ENCODE measurements at regions not wholly inside any gene's neighbourhood (a gene's known extent, or its start where the extent isn't known, plus 50 kb on each side); places are given as distances from the start of the nearest gene placed in this dataset.

- H3K4me3 ChIP-seq (ENCODE audit: low read depth in 2 of 2, low read length in 2 of 2) = no peak overlapping the region
- ChIA-PET CTCF (no interaction called here), POLR2A (no interaction called here)
- H3K9me3 ChIP-seq (ENCODE audit: control insufficient read depth, insufficient read depth, low read depth, low read length) = no peaks in the 10 kb centered on the region
- no peaks in the 10 kb centered on the region for H3K4me1 ChIP-seq (ENCODE audit: control insufficient read depth, insufficient read depth, low read length)
- intact Hi-C loops (cut with micrococcal nuclease; ENCODE audit: unreplicated experiment) = no loop called here
- no TSS peak for BruUV-seq (replicated peaks)
- no peaks in the 10 kb centered on the region for H3K36me3 ChIP-seq (ENCODE audit: control insufficient read depth, insufficient read depth, low read length)
- no peaks in the 10 kb centered on the region for H3K27me3 ChIP-seq (ENCODE audit: control insufficient read depth, insufficient read depth, low read length)
- no peak for DNase-seq (ENCODE audit: low read depth, low spot score)
- TF ChIP-seq POLR2AphosphoS5 (IDR thresholded peaks at IDR 0.05; ENCODE audit: low read depth, low read length) (no peak), REST (IDR thresholded peaks at IDR 0.05; ENCODE audit: insufficient read depth in 1 of 2, low read depth in 2 of 2, low read length in 1 of 2) (no peak), SIN3A (IDR thresholded peaks at IDR 0.05; ENCODE audit: borderline replicate concordance, insufficient read depth, low read depth, low read length) (no peak), TCF7L2 (IDR thresholded peaks at IDR 0.05; ENCODE audit: low read depth, low read length) (no peak), CTCF (IDR thresholded peaks at IDR 0.05) (no peak)
- ATAC-seq = no peak
- H3K27ac ChIP-seq (ENCODE audit: low read length) = no peak overlapping the region
- in situ Hi-C loops (cut with HindIII; ENCODE audit: low pct_unique_long_range_greater_than_20kb, low sequenced_read_pairs) = no loop called here
Observed at GRCh38 chr1:80922906-80923305, 877.8 kb upstream of the ADGRL2 start.

- H3K9me3 ChIP-seq (ENCODE audit: control insufficient read depth, insufficient read depth, low read depth, low read length) = no peaks in the 10 kb centered on the region
- ATAC-seq (no peak), DNase-seq (ENCODE audit: low read depth, low spot score) (no peak)
- in situ Hi-C loops (cut with HindIII; ENCODE audit: low pct_unique_long_range_greater_than_20kb, low sequenced_read_pairs) = no loop called here
- H3K4me1 ChIP-seq (ENCODE audit: control insufficient read depth, insufficient read depth, low read length) = no peaks in the 10 kb centered on the region
- CTCF ChIA-PET = interaction anchor here (0.6 kb wide), 1 partner anchor 13 kb away, joined by 6 read pairs; no protein-coding TSS in a partner anchor
- POLR2A ChIA-PET = no interaction called here
- no peak for TF ChIP-seq CTCF (IDR thresholded peaks at IDR 0.05)
- TF ChIP-seq TCF7L2 (IDR thresholded peaks at IDR 0.05; ENCODE audit: low read depth, low read length) = no peak
- no peak for TF ChIP-seq SIN3A (IDR thresholded peaks at IDR 0.05; ENCODE audit: borderline replicate concordance, insufficient read depth, low read depth, low read length)
- TF ChIP-seq POLR2AphosphoS5 (IDR thresholded peaks at IDR 0.05; ENCODE audit: low read depth, low read length) = no peak
- TF ChIP-seq REST (IDR thresholded peaks at IDR 0.05; ENCODE audit: insufficient read depth in 1 of 2, low read depth in 2 of 2, low read length in 1 of 2) = no peak
- BruUV-seq (replicated peaks) = no TSS peak
- H3K27me3 ChIP-seq (ENCODE audit: control insufficient read depth, insufficient read depth, low read length) = no peaks in the 10 kb centered on the region
- H3K27ac ChIP-seq (ENCODE audit: low read length) = no peak overlapping the region
- no peaks in the 10 kb centered on the region for H3K36me3 ChIP-seq (ENCODE audit: control insufficient read depth, insufficient read depth, low read length)
- no peak overlapping the region for H3K4me3 ChIP-seq (ENCODE audit: low read depth in 2 of 2, low read length in 2 of 2)
- intact Hi-C loops (cut with micrococcal nuclease; ENCODE audit: unreplicated experiment) = no loop called here
Observed at GRCh38 chr1:80919426-80919825, 881.3 kb upstream of the ADGRL2 start.

All from Panc1 (cell line).